Neural cell (in vitro differentiated cells): ENCODE measurements at regions not wholly inside any gene's neighbourhood (a gene's known extent, or its start where the extent isn't known, plus 50 kb on each side); places are given as distances from the start of the nearest gene placed in this dataset.

Experiments
- H2AFZ ChIP-seq: fragments of 200-600, 300-800 bp; sonication (generic), shearing (Covaris generic); 2 replicates; pipeline ENCODE4 v1.6.0; 2014; ENCODE audit warnings: low read depth, mild to moderate bottlenecking, antibody characterized with exemption, low read length, moderate library complexity
- H3F3A ChIP-seq: fragments of 200-600 bp; shearing (Covaris generic); 2 replicates; pipeline ENCODE4 v1.6.1; 2016; ENCODE audit warnings: mild to moderate bottlenecking, moderate library complexity, mixed read lengths, antibody characterized with exemption, low read length; ENCODE audit not compliant: insufficient read depth, poor library complexity, severe bottlenecking
- H3K27ac ChIP-seq: fragments of 200-600, 300-800 bp; sonication (generic), shearing (Covaris generic); 2 replicates; pipeline ENCODE4 v1.5.1; 2014; ENCODE audit warnings: mild to moderate bottlenecking, low read length, moderate library complexity
- H3K27me3 ChIP-seq: fragments of 300-800, 200-600 bp; sonication (generic), shearing (Covaris generic); 2 replicates; pipeline ENCODE4 v1.6.0; 2014; ENCODE audit warnings: mild to moderate bottlenecking, low read depth, low read length, moderate library complexity; ENCODE audit not compliant: insufficient read depth
- H3K36me3 ChIP-seq: fragments of 300-800, 200-600 bp; sonication (generic), shearing (Covaris generic); 2 replicates; pipeline ENCODE4 v1.5.1; 2014; ENCODE audit warnings: mild to moderate bottlenecking, antibody characterized with exemption, low read length, moderate library complexity; ENCODE audit not compliant: insufficient read depth
- H3K4me2 ChIP-seq: fragments of 300-800, 200-600 bp; sonication (generic), shearing (Covaris generic); 2 replicates; pipeline ENCODE4 v1.6.0; 2014; ENCODE audit warnings: mild to moderate bottlenecking, low read length
- H3K4me3 ChIP-seq: fragments of 300-800, 200-600 bp; sonication (generic), shearing (Covaris generic); 2 replicates; pipeline ENCODE4 v1.5.1; 2014; ENCODE audit warnings: mild to moderate bottlenecking, low read length, moderate library complexity
- H3K79me2 ChIP-seq: fragments of 200-600 bp; shearing (Covaris generic); replicated peaks from 2 replicates; pipeline ENCODE4 v1.6.0; 2014; ENCODE audit warnings: mild to moderate bottlenecking, low read length, moderate library complexity; ENCODE audit not compliant: insufficient read depth
- H3K9ac ChIP-seq: fragments of 300-800, 200-600 bp; sonication (generic), shearing (Covaris generic); 2 replicates; pipeline ENCODE4 v1.6.1; 2016; ENCODE audit warnings: mild to moderate bottlenecking, low read length, mixed read lengths
- H3K9me2 ChIP-seq: fragments of 200-600 bp; shearing (Covaris generic); 2 replicates; pipeline ENCODE4 v1.6.1; 2016; ENCODE audit warnings: mild to moderate bottlenecking, low read length, mixed read lengths; ENCODE audit not compliant: insufficient read depth
- H3K9me3 ChIP-seq: fragments of 200-600, 300-800 bp; sonication (generic), shearing (Covaris generic); 2 replicates; pipeline ENCODE4 v1.6.1; 2016; ENCODE audit warnings: mild to moderate bottlenecking, mixed run types, low read length, moderate library complexity, mixed read lengths
- H4K20me1 ChIP-seq: fragments of 200-600 bp; shearing (Covaris generic); 2 replicates; pipeline ENCODE4 v1.6.1; 2016; ENCODE audit warnings: mild to moderate bottlenecking, mixed run types; ENCODE audit not compliant: insufficient read depth
- CTCF ChIP-seq: fragments of 450-650 bp; IDR thresholded peaks from 2 replicates; pipeline ENCODE4 v1.5.1; 2014; ENCODE audit warnings: antibody characterized with exemption, mild to moderate bottlenecking, moderate library complexity; ENCODE audit not compliant: poor library complexity, severe bottlenecking
- EP300 ChIP-seq: fragments of 450-650 bp; conservative IDR thresholded peaks from 2 replicates; pipeline ENCODE4 v1.6.1; 2014; ENCODE audit warnings: antibody characterized with exemption, mild to moderate bottlenecking, moderate library complexity; ENCODE audit not compliant: poor library complexity, severe bottlenecking
- EZH2 ChIP-seq: fragments of 200-600, 300-800 bp; shearing (Covaris generic), sonication (generic); IDR thresholded peaks from 2 replicates; pipeline ENCODE4 v1.6.1; 2014; ENCODE audit warnings: antibody characterized with exemption, low read length, borderline replicate concordance, mild to moderate bottlenecking; ENCODE audit not compliant: insufficient read depth, poor library complexity, severe bottlenecking
- MXI1 ChIP-seq: fragments of 450-650 bp; conservative IDR thresholded peaks from 2 replicates; pipeline ENCODE4 v1.6.1; 2014; ENCODE audit warnings: antibody characterized with exemption, mild to moderate bottlenecking; ENCODE audit not compliant: poor library complexity, severe bottlenecking
- POLR2AphosphoS5 ChIP-seq: IDR thresholded peaks from 2 replicates; pipeline ENCODE4 v1.6.1; 2012
- RAD21 ChIP-seq: fragments of 450-650 bp; conservative IDR thresholded peaks from 2 replicates; pipeline ENCODE4 v1.6.1; 2014; ENCODE audit warnings: antibody characterized with exemption, mild to moderate bottlenecking, moderate library complexity
- REST ChIP-seq: IDR thresholded peaks from 2 replicates; pipeline ENCODE4 v1.6.1; 2012; ENCODE audit warnings: borderline replicate concordance
- SMC3 ChIP-seq: fragments of 450-650 bp; conservative IDR thresholded peaks from 2 replicates; pipeline ENCODE4 v1.6.1; 2014; ENCODE audit warnings: antibody characterized with exemption, mild to moderate bottlenecking, moderate library complexity; ENCODE audit not compliant: poor library complexity
- TAF1 ChIP-seq: IDR thresholded peaks from 2 replicates; pipeline ENCODE4 v1.6.1; 2012; ENCODE audit warnings: low read depth

GRCh38 chr14:29388571-29388970 is 539.1 kb downstream of the PRKD1 start:
- Histone ChIP-seq H3K4me2 (peak overlapping the region; percentile 52), H3K79me2 (peaks cover 78% of the 10 kb centered on the region), H3K27ac (peak overlapping the region; percentile 92), H4K20me1 (no peaks in the 10 kb centered on the region), H3K27me3 (no peaks in the 10 kb centered on the region), H2AFZ (no peak overlapping the region), H3F3A (peaks cover 25% of the 10 kb centered on the region), H3K9me2 (no peaks in the 10 kb centered on the region), H3K36me3 (no peaks in the 10 kb centered on the region), H3K4me3 (peak overlapping the region; percentile 30), H3K9me3 (no peaks in the 10 kb centered on the region), H3K9ac (peak overlapping the region; percentile 37)
- TF ChIP-seq MXI1 = no peak
- no peak for TF ChIP-seq RAD21
- no peak for TF ChIP-seq EZH2
- TF ChIP-seq CTCF = no peak
- TF ChIP-seq EP300 = no peak
- no peak for TF ChIP-seq REST
- TF ChIP-seq POLR2AphosphoS5 = no peak
- no peak for TF ChIP-seq SMC3
- TF ChIP-seq TAF1 = no peak

DNA sequence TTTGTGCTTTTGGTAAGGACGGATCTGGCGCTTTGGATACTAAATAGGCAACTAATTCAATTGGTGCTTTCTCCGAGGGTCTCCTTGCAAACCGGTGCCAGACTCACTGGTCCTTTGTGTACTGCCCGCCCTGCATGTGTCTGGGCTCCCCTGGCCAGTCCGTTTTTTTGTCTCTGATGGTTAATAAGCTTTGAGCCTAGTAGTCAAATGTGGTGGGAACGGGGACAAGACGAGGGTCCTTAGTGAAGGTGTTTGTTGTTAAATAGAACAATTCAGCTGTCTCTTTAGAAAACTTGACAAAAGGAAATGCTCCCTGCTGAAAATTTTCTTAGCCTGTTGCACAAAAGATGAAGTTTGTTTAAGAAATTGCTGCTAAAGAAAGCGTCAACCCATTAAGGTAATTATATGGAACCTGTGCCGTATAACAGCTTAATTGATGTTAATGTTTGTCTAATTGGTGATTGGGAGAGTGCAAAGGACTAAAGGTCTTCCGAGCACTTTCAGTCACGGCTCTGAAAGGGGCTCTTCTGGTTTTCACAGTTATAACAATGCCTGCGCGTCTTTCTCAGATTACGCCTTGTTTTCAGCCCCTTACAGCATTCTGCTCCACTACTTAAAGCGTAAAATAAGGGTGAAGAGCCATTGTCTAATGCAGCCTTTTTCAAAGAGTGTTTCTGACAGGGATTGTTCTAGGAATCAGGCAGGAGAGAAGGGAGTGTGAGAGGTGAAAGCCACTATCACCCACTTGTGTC is 537.4 kb downstream of the PRKD1 start:
- Histone ChIP-seq H3K4me2 (peak overlapping the region; percentile 87), H3F3A (peaks cover 29% of the 10 kb centered on the region), H3K9me2 (no peaks in the 10 kb centered on the region), H3K79me2 (peaks cover 74% of the 10 kb centered on the region), H3K36me3 (no peaks in the 10 kb centered on the region), H3K9ac (peak overlapping the region; percentile 76), H3K27me3 (no peaks in the 10 kb centered on the region), H4K20me1 (no peaks in the 10 kb centered on the region), H3K9me3 (no peaks in the 10 kb centered on the region), H3K4me3 (peak overlapping the region; percentile 64), H2AFZ (peak overlapping the region; percentile 12), H3K27ac (peak overlapping the region; percentile 92)
- TF ChIP-seq POLR2AphosphoS5 (peak; percentile 73), CTCF (no peak), EZH2 (no peak), EP300 (peak; percentile 81), RAD21 (peak; percentile 30), REST (peak; percentile 71), MXI1 (no peak), TAF1 (peak; percentile 59), SMC3 (peak; percentile 33)
